ENCODE measurements at regions not wholly inside any gene's neighbourhood (a gene's known extent, or its start where the extent isn't known, plus 50 kb on each side); places are given as distances from the start of the nearest gene placed in this dataset.
"Not testable (repeated sequence)": the region's sequence is repeated elsewhere in the genome, so short reads cannot be mapped to it uniquely, and the experiment has no call there.

DNA sequence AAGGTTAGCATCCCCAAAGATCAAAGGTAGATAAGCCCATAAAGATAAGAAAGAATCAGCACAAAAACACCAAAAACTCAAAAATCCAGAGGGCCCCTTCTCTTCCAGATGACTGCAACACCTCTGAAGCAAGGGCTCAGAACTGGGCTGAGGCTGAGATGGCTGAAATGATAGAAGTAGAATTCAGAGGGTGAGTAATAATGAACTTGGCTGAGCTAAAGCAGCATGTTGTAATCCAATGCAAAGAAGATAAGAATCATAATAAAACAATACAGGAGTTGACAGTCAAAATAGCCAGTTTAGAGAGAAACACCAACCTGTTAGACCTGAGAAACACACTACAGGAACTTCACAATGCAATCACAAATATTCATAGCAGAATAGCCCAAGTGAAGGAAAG is 406.9 kb upstream of the CXADR start:
- no peak for DNase-seq

GRCh38 chr21:17114045-17114444 is 398.8 kb upstream of the CXADR start:
- DNase-seq, result no peak

- DNase-seq, result no peak
Measured at GRCh38 chr21:17118638-17119384, 394.0 kb upstream of the CXADR start.

GRCh38 chr21:17119466-17120297 is 393.2 kb upstream of the CXADR start:
- no peak for DNase-seq

GRCh38 chr21:17127395-17127794 is 385.4 kb upstream of the CXADR start:
- not testable (repeated sequence) for DNase-seq

GRCh38 chr21:17128132-17128531 is 384.7 kb upstream of the CXADR start:
- DNase-seq, result no peak

- DNase-seq, result not testable (repeated sequence)
Measured at GRCh38 chr21:17139159-17139558, 373.7 kb upstream of the CXADR start.

DNA sequence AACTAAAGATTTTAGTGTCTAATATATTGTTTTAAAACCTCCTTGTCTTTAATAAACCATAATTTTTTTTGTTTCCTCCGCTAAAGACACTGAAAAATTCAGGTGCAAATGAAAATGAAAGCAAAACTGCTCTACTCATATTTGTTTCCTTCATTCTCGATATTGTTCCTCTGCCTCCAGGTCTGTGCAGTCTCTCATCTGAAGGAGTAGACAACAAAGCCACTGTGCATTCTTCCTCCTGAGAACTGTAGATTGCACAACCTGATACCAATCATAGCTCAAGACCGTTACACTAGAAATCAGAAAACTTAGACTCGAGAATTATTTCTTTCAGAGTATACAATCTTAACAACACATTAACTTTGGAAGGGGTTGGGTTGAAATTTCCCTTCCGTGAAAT is 373.1 kb upstream of the CXADR start:
- peak; percentile 4 for DNase-seq

DNA sequence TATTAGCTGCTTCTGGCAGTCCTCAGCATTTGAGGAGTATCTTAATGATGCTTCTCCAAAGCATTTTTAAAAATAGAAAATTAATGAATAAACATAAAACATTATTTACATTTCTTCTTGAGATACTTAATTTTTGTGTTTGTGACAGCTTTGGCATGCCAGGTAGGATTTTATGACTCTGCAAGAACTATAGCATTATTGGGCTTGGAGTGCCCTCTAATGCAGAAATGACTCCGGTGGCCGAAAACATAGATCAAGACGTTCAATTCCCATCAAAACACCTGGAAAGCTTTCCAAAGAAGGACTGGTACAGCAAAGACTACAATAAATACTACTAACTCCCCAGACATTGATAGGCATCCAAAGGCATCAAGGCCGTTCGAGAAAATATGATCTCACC is 366.4 kb upstream of the CXADR start:
- DNase-seq, result no peak

DNA sequence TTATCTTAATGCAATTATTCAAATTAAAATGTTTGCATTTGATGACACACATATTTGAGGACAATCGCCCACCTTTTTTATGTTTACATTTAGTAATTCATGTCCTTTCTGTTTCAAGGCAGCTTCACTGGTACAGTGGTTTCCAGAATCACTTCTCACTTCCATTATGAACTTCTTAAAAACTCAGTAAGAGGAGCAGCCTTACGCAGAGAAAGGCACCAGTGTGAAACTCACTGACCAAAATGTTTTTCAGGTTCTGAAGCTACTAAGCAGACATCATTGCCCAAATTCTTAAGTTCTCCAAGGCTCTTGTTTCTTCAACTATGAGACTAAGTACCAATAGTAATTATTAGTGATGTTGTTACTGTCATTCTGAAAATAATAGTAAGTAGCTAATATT is 353.1 kb upstream of the CXADR start:
- DNase-seq, result no peak

GRCh38 chr21:17185674-17186073 is 327.2 kb upstream of the CXADR start:
- no peak for DNase-seq

- DNase-seq, result no peak
Measured at GRCh38 chr21:17189963-17190362, 322.9 kb upstream of the CXADR start.

DNA sequence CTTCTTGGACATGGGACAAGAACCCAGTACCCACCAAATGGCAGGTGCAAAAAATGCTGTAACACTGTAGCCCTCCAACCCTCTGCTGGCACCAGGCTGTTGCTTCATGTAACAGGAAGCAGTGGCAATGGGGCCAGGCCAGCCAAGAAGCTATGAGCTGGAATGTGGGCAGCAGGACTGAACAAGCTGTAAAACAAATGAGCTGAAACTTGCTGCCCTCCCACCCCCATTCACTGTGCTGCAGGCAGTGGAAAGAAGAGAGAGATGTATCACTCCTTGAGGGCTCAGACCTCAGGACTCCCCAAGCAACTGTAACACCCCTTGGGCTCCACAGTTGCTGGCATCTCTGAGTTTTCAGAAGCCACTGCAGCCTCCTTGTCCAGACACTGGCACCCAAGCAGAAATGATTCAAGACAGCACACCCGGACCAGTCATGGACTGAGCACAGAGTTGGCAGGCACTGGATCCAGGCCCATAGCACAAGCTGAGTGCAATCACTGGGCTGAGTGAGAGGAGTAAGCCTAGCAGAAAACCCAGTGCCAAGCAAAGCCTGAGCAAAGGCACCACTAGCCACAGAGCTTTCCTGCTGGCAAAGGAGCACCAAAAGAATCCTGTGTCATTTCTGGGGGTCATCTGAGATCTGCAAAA is 321.4 kb upstream of the CXADR start:
- no peak for DNase-seq

GRCh38 chr21:17195351-17195750 is 317.5 kb upstream of the CXADR start:
- DNase-seq, result no peak

GRCh38 chr21:17195976-17196375 is 316.9 kb upstream of the CXADR start:
- DNase-seq, result no peak

- no peak for DNase-seq
Measured at GRCh38 chr21:17196623-17197022, 316.2 kb upstream of the CXADR start.

DNA sequence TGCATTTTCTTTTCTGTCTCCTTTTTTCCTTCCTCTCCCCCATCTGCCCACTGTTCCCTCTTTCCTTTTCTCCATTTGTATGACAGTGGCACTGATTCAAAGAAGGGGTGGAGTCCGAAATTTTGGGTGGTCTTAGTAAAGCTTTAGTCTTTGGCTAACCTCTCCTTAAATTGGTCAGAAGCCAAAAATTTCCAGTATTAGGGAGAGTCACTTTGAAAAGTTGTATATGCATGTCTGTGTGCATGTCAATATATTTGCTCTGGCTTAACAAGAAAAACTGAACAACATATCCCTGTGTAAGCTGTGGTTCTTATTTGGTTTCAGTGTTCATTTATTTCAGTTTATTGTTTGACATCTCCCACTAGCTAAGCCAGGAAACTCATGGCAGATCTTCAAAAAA is 314.8 kb upstream of the CXADR start:
- no peak for DNase-seq

DNA sequence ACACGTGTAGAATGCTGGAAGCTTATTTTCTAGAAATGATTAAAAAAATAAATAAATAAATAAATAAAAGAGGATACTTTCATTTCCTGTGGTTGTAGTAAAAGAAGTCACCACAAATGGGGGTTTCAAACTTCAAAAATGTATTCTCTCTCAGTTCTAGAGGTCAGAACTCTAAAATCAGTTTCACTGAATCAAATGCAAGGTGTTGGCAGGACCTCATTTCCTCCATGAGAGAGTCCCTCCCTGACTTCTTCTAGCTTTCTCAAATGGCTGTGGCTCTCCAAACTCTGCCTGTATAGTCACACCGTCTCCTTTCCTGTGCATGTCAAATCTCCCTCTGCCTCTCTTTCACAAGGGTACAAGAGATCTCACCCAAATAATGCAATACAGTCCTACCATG is 312.6 kb upstream of the CXADR start:
- DNase-seq, result no peak

DNA sequence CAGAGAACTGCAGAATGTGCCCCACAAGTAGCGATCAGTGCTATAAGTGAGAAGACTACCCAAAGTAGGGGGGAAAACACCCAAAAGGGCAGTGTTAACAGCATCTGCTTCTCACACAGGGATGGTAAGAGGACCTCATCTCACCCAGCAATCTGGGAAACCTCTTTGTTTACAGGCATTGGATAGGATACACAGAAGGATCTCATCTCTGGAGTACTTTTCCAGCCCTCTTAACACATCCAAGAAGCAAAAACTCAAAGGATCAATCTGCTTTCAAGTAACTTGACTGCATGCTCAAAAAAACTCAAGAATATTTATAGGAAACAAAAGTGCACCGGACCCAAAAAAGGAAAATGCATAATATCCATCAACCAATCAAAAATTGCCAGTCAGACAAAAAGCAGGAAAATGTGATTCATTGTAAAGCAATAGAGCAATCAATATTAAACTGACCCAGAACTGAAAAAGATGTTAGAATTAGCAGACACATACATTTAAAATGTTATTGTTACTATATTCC is 311.0 kb upstream of the CXADR start:
- no peak for DNase-seq

DNA sequence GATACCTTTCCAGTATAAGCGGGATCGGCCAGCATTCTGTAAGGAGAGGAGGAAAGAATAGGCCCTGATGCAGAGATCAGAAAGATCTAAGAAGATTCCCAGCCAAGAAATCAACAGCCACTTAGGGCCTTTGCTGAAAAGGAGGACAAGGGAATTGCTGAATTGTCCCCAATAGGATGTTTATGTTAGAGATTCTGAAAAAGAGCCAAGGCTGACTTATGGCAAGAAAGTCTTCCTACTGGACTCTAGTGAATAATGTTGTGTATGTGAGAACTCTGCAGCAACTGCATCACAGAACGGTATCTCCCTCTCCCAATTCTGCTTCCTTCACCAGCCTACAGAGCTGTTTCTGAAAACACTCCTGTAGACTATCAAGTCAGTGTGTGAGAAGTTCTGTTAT is 298.0 kb upstream of the CXADR start:
- no peak for DNase-seq

DNA sequence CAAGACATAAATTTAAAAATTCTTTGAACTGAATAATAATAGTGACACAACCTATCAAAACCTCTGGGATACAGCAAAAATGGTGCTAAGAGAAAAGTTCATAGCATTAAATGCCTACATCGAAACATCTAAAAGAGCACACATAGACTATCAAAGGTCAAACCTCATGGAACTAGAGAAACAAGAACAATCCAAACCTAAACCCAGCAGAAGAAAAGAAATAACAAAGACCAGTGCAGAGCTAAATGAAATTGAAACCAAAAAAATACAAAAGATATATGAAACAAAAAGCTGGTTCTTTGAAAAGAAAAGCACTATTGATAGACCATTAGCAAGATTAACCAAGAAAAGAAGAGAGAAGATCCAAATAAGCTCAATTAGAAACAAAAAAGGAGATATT is 293.8 kb upstream of the CXADR start:
- not testable (repeated sequence) for DNase-seq

GRCh38 chr21:17231124-17231523 is 281.7 kb upstream of the CXADR start:
- DNase-seq, result no peak

- no peak for DNase-seq
Measured at GRCh38 chr21:17231771-17232170, 281.1 kb upstream of the CXADR start.

- DNase-seq, result no peak
Measured at GRCh38 chr21:17238468-17238867, 274.4 kb upstream of the CXADR start.
